Liver (tissue), 8 donors: ENCODE measurements at regions not wholly inside any gene's neighbourhood (a gene's known extent, or its start where the extent isn't known, plus 50 kb on each side); places are given as distances from the start of the nearest gene placed in this dataset.

ENCODE experiments used
- DNase-seq: peaks from one replicate; pipeline ENCODE4 v3.0.0-alpha.2; 2017; ENCODE audit warnings: low spot score
- H3K27ac ChIP-seq, 2 donors: one replicate each; pipeline ENCODE4 v1.7.0; 2013; ENCODE audit warnings: inconsistent platforms in 2 of 2, low read length in 2 of 2, control low read depth in 1 of 2, low read depth in 1 of 2, mild to moderate bottlenecking in 1 of 2
- H3K27me3 ChIP-seq, 4 donors: one replicate each; pipeline versions ENCODE4 v1.6.1 to v1.7.0; 2013; ENCODE audit warnings: low read length in 3 of 4, inconsistent platforms in 1 of 4, mild to moderate bottlenecking in 1 of 4, moderate library complexity in 1 of 4; ENCODE audit not compliant: control insufficient read depth in 4 of 4, insufficient read depth in 4 of 4
- H3K36me3 ChIP-seq, 4 donors: one replicate each; pipeline versions ENCODE4 v1.6.1 to v1.7.0; 2013; ENCODE audit warnings: low read length in 3 of 4, mild to moderate bottlenecking in 3 of 4, low read depth in 1 of 4, moderate library complexity in 1 of 4; ENCODE audit not compliant: control insufficient read depth in 4 of 4, insufficient read depth in 3 of 4
- H3K4me1 ChIP-seq, 4 donors: one replicate each; pipeline versions ENCODE4 v1.6.1 to v1.7.0; 2013; ENCODE audit warnings: low read length in 3 of 4, mild to moderate bottlenecking in 3 of 4, moderate library complexity in 1 of 4; ENCODE audit not compliant: control insufficient read depth in 4 of 4, insufficient read depth in 4 of 4
- H3K4me3 ChIP-seq, 3 donors: one replicate each; pipeline versions ENCODE4 v1.6.1 to v1.7.0; 2013; ENCODE audit warnings: low read length in 3 of 3, control low read depth in 1 of 3, low read depth in 1 of 3, mild to moderate bottlenecking in 1 of 3
- H3K9ac ChIP-seq, 2 donors: one replicate each; pipeline ENCODE4 v1.7.0; 2013; ENCODE audit warnings: low read length in 2 of 2, mild to moderate bottlenecking in 2 of 2, moderate library complexity in 2 of 2, control low read depth in 1 of 2, low read depth in 1 of 2
- H3K9me3 ChIP-seq, 4 donors: one replicate each; pipeline versions ENCODE4 v1.6.1 to v1.7.0; 2013; ENCODE audit warnings: low read length in 3 of 4; ENCODE audit not compliant: control insufficient read depth in 4 of 4
- EGR1 ChIP-seq, 2 donors: IDR thresholded peaks; 2 replicates each; pipeline ENCODE4 v1.6.1; 2016 to 2018; ENCODE audit warnings: antibody characterized with exemption in 2 of 2, low read depth in 2 of 2
- FOXA1 ChIP-seq: IDR thresholded peaks from 2 replicates; pipeline ENCODE4 v1.6.1; 2016; ENCODE audit warnings: antibody characterized with exemption
- GABPA ChIP-seq, 2 donors: IDR thresholded peaks in 1 of 2; conservative IDR thresholded peaks in 1 of 2; 2 replicates each; pipeline ENCODE4 v1.6.1; 2016; ENCODE audit warnings: antibody characterized with exemption in 2 of 2, mild to moderate bottlenecking in 1 of 2, moderate library complexity in 1 of 2
- JUND ChIP-seq, 2 donors: IDR thresholded peaks; 2 replicates each; pipeline ENCODE4 v1.6.1; 2016; ENCODE audit warnings: antibody characterized with exemption in 2 of 2
- RAD21 ChIP-seq, 2 donors: IDR thresholded peaks; 2 replicates each; pipeline ENCODE4 v1.6.1; 2016; ENCODE audit warnings: antibody characterized with exemption in 2 of 2, mild to moderate bottlenecking in 2 of 2
- RXRA ChIP-seq, 2 donors: IDR thresholded peaks; 2 replicates each; pipeline ENCODE4 v1.6.1; 2017 to 2018; ENCODE audit warnings: antibody characterized with exemption in 2 of 2, mild to moderate bottlenecking in 1 of 2
- SP1 ChIP-seq: IDR thresholded peaks from 2 replicates; pipeline ENCODE4 v1.6.1; 2018; ENCODE audit warnings: antibody characterized with exemption, mild to moderate bottlenecking
- TAF1 ChIP-seq: conservative IDR thresholded peaks from 2 replicates; pipeline ENCODE4 v1.6.1; 2016; ENCODE audit warnings: antibody characterized with exemption, mild to moderate bottlenecking
- WGBS: extraction: QIAGEN DNeasy Blood & Tissue Kit; methylation state at CpG from one replicate; pipeline ENCODE4 v1.1.7; 2013; 5-methylcytosine and 5-hydroxymethylcytosine counted together
- TF ChIP-seq, protein P1 (sequence below): fragments of 150-350 bp; IDR thresholded peaks from 2 replicates; pipeline ENCODE4 v1.5.1; 2017; ENCODE audit warnings: improper control_type of control experiment, low read depth, low read length; ENCODE audit not compliant: missing input control
- TF ChIP-seq, protein P2 (sequence below): IDR thresholded peaks from 2 replicates; pipeline ENCODE4 v1.6.1; 2016; ENCODE audit warnings: antibody characterized with exemption
- TF ChIP-seq, protein P3 (sequence below): IDR thresholded peaks from 2 replicates; pipeline ENCODE4 v1.6.1; 2016; ENCODE audit warnings: antibody characterized with exemption
- TF ChIP-seq, protein P4 (sequence below): IDR thresholded peaks from 2 replicates; pipeline ENCODE4 v1.6.1; 2016; ENCODE audit warnings: antibody characterized with exemption, mild to moderate bottlenecking
- donor health status: healthy.
- donor health status: healthy.
- donor health status: healthy.
- donor health status: healthy.
- donor health status: healthy.

DNA sequence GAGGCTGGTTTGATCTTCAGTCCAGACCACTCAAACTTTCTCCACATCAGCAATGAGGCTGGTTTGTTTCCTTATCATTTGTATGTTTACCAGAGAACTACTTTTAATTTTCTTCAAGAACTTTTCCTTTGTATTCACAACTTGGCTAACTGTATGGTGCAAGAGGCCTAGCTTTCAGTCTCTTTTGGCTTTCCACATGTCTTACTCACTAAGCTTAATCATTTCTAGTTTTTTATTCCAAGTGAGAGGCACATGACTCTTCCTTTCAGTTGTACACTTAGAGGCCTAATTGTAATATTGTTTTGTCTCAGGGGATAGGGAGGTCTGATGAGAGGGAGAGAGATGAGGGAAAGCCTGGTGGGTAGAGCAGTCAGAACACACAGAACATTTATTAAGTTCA lies 554.0 kb upstream of the ARRDC3 start (continued):
- TF ChIP-seq, protein P1, sequence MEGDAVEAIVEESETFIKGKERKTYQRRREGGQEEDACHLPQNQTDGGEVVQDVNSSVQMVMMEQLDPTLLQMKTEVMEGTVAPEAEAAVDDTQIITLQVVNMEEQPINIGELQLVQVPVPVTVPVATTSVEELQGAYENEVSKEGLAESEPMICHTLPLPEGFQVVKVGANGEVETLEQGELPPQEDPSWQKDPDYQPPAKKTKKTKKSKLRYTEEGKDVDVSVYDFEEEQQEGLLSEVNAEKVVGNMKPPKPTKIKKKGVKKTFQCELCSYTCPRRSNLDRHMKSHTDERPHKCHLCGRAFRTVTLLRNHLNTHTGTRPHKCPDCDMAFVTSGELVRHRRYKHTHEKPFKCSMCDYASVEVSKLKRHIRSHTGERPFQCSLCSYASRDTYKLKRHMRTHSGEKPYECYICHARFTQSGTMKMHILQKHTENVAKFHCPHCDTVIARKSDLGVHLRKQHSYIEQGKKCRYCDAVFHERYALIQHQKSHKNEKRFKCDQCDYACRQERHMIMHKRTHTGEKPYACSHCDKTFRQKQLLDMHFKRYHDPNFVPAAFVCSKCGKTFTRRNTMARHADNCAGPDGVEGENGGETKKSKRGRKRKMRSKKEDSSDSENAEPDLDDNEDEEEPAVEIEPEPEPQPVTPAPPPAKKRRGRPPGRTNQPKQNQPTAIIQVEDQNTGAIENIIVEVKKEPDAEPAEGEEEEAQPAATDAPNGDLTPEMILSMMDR: no peak
- TF ChIP-seq RAD21 (IDR thresholded peaks at IDR 0.05) (no peak), TAF1 (no peak), GABPA (IDR thresholded peaks at IDR 0.05 in 1 of 2, conservative IDR thresholded peaks at IDR 0.05 in 1 of 2) (no peak), SP1 (no peak), JUND (IDR thresholded peaks at IDR 0.05) (no peak)
- TF ChIP-seq, protein P2, sequence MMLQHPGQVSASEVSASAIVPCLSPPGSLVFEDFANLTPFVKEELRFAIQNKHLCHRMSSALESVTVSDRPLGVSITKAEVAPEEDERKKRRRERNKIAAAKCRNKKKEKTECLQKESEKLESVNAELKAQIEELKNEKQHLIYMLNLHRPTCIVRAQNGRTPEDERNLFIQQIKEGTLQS: no peak

DNA sequence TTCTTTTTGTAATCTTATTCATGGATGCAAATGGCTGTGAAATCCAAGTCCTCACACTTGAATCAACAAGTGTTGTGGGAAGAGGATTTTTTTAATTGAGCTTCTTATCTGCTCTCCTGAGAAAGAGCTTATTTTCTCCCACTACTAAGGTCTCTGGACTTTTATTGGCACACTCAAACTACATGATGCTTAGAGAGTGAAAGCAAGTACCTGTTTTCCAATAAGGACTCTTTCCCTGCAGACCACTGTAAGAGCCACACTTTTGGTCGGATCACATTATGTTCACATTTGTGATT lies 546.4 kb upstream of the ARRDC3 start:
- TF ChIP-seq RXRA (IDR thresholded peaks at IDR 0.05): no peak
- no peak for TF ChIP-seq SP1
- Histone ChIP-seq H3K9me3 (no peaks in the 10 kb centered on the region), H3K36me3 (no peaks in the 10 kb centered on the region), H3K4me1 (peaks cover 2 to 8% (median 6%) of the 10 kb centered on the region in 4 donors), H3K27me3 (no peaks in the 10 kb centered on the region), H3K9ac (no peak overlapping the region), H3K27ac (no peak overlapping the region), H3K4me3 (no peak overlapping the region)
- DNase-seq: no peak
- WGBS: 70% methylated on average over 1 of the region's 1 CpG

DNA sequence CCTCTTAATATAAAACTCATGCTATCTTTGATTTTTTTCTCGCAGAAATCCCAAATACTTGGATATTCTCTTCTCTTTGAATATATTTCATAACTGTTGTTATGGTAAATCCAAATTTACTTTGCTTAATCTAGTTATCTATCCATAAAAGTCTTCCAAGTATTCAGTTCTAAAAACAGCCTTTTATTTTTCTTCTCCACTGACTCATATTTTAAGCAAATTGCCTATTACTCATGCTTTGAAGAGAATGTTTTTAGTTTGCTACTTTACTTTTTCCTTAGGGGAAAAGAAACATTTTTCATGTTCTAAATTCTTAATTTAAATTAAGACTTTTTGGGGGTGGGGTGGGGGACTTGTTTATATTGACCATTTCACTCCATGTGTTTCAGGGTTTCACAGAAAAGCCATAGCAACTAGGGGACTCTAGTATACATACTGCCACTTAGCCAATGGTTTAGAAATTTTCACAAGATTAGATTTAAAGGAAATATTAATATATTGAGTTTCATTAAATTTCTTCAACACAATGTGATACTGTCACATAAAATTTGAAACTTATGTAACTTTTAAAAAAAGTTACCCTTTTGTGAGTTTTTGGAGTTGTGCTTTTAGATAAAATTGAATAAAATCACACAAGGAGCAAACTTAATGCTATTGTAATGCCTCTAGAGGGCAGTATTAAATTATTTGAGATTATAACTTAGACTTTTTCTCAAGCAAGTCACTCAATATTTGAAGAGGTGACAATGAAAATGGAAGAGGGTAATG lies 545.8 kb upstream of the ARRDC3 start:
- H3K36me3 ChIP-seq: no peaks in the 10 kb centered on the region
- H3K4me1 ChIP-seq: peaks cover 2 to 10% (median 7%) of the 10 kb centered on the region in 4 donors
- no peak overlapping the region for H3K27ac ChIP-seq
- no peak overlapping the region for H3K9ac ChIP-seq
- H3K27me3 ChIP-seq: no peaks in the 10 kb centered on the region
- TF ChIP-seq RAD21 (IDR thresholded peaks at IDR 0.05) (peak; percentile 61 to 65), FOXA1 (no peak), EGR1 (IDR thresholded peaks at IDR 0.05; ENCODE audit: low read depth in 2 of 2) (no peak)
- TF ChIP-seq, protein P1: peak; percentile 41
- TF ChIP-seq, protein P3, sequence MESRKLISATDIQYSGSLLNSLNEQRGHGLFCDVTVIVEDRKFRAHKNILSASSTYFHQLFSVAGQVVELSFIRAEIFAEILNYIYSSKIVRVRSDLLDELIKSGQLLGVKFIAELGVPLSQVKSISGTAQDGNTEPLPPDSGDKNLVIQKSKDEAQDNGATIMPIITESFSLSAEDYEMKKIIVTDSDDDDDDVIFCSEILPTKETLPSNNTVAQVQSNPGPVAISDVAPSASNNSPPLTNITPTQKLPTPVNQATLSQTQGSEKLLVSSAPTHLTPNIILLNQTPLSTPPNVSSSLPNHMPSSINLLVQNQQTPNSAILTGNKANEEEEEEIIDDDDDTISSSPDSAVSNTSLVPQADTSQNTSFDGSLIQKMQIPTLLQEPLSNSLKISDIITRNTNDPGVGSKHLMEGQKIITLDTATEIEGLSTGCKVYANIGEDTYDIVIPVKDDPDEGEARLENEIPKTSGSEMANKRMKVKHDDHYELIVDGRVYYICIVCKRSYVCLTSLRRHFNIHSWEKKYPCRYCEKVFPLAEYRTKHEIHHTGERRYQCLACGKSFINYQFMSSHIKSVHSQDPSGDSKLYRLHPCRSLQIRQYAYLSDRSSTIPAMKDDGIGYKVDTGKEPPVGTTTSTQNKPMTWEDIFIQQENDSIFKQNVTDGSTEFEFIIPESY: peak; percentile 13
- TF ChIP-seq, protein P4, sequence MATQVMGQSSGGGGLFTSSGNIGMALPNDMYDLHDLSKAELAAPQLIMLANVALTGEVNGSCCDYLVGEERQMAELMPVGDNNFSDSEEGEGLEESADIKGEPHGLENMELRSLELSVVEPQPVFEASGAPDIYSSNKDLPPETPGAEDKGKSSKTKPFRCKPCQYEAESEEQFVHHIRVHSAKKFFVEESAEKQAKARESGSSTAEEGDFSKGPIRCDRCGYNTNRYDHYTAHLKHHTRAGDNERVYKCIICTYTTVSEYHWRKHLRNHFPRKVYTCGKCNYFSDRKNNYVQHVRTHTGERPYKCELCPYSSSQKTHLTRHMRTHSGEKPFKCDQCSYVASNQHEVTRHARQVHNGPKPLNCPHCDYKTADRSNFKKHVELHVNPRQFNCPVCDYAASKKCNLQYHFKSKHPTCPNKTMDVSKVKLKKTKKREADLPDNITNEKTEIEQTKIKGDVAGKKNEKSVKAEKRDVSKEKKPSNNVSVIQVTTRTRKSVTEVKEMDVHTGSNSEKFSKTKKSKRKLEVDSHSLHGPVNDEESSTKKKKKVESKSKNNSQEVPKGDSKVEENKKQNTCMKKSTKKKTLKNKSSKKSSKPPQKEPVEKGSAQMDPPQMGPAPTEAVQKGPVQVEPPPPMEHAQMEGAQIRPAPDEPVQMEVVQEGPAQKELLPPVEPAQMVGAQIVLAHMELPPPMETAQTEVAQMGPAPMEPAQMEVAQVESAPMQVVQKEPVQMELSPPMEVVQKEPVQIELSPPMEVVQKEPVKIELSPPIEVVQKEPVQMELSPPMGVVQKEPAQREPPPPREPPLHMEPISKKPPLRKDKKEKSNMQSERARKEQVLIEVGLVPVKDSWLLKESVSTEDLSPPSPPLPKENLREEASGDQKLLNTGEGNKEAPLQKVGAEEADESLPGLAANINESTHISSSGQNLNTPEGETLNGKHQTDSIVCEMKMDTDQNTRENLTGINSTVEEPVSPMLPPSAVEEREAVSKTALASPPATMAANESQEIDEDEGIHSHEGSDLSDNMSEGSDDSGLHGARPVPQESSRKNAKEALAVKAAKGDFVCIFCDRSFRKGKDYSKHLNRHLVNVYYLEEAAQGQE: no peak
- H3K4me3 ChIP-seq: no peak overlapping the region
- DNase-seq: no peak
- no peaks in the 10 kb centered on the region for H3K9me3 ChIP-seq
- 95% methylated on average over 1 of the region's 1 CpG for WGBS
